DMS153 treated with DMSO at 0.1 percent for 48 hours (cell line): ENCODE measurements at regions not wholly inside any gene's neighbourhood (a gene's known extent, or its start where the extent isn't known, plus 50 kb on each side); places are given as distances from the start of the nearest gene placed in this dataset.
"Not testable (repeated sequence)": the region's sequence is repeated elsewhere in the genome, so short reads cannot be mapped to it uniquely, and the experiment has no call there.

ENCODE experiments used
- DNase-seq: peaks from one replicate; lab custom pipeline; 2025; ENCODE audit not compliant: unreplicated experiment; lab: John Stamatoyannopoulos, UW

GRCh38 chr10:31186225-31187000, 132.6 kb upstream of the ZEB1 start:
- no peak for DNase-seq

GRCh38 chr10:31187182-31187581, 131.8 kb upstream of the ZEB1 start:
- no peak for DNase-seq

GRCh38 chr10:31187607-31188210, 131.3 kb upstream of the ZEB1 start:
- no peak for DNase-seq

GRCh38 chr10:31188792-31189406, 130.1 kb upstream of the ZEB1 start:
- DNase-seq, result no peak

- DNase-seq, result no peak
Measured at GRCh38 chr10:31190488-31190887, 128.5 kb upstream of the ZEB1 start.

- DNase-seq, result no peak
Measured at GRCh38 chr10:31192475-31192874, 126.5 kb upstream of the ZEB1 start.

- DNase-seq, result no peak
Measured at GRCh38 chr10:31194986-31195385, 124.0 kb upstream of the ZEB1 start.

- DNase-seq, result no peak
Measured at GRCh38 chr10:31197886-31198285, 121.1 kb upstream of the ZEB1 start.

GRCh38 chr10:31204090-31204489, 114.9 kb upstream of the ZEB1 start:
- DNase-seq, result no peak

- DNase-seq, result no peak
Measured at GRCh38 chr10:31207636-31208035, 111.4 kb upstream of the ZEB1 start.

GRCh38 chr10:31209478-31209877, 109.5 kb upstream of the ZEB1 start:
- no peak for DNase-seq

- no peak for DNase-seq
Measured at GRCh38 chr10:31210190-31210589, 108.8 kb upstream of the ZEB1 start.

- DNase-seq, result no peak
Measured at GRCh38 chr10:31213959-31214358, 105.1 kb upstream of the ZEB1 start.

GRCh38 chr10:31215052-31215451, 104.0 kb upstream of the ZEB1 start:
- DNase-seq, result no peak

GRCh38 chr10:31219306-31219705, 99.7 kb upstream of the ZEB1 start:
- DNase-seq, result no peak

GRCh38 chr10:31228780-31229179, 90.2 kb upstream of the ZEB1 start:
- not testable (repeated sequence) for DNase-seq

- no peak for DNase-seq
Measured at GRCh38 chr10:31239961-31240360, 79.1 kb upstream of the ZEB1 start.

GRCh38 chr10:31242902-31243301, 76.1 kb upstream of the ZEB1 start:
- no peak for DNase-seq

GRCh38 chr10:31251118-31251517, 67.9 kb upstream of the ZEB1 start:
- DNase-seq, result not testable (repeated sequence)

GRCh38 chr10:31253237-31253636, 65.8 kb upstream of the ZEB1 start:
- no peak for DNase-seq

- DNase-seq, result no peak
Measured at GRCh38 chr10:31261511-31262311, 57.3 kb upstream of the ZEB1 start.

GRCh38 chr10:31262672-31263071, 56.3 kb upstream of the ZEB1 start:
- no peak for DNase-seq
